ENCODE measurements at regions not wholly inside any gene's neighbourhood (a gene's known extent, or its start where the extent isn't known, plus 50 kb on each side); places are given as distances from the start of the nearest gene placed in this dataset.

- Histone ChIP-seq H3K27me3 (replicated peaks in 1 of 2; ENCODE audit: control insufficient read depth in 2 of 2, insufficient read depth in 2 of 2, low read length in 1 of 2) (peaks cover 3 to 4% of the 10 kb centered on the region in 2 experiments; a peak in 3 of 4 replicates), H2AFZ (ENCODE audit: control insufficient read depth, low read depth, low read length) (no peak overlapping the region), H3K4me1 (ENCODE audit: control insufficient read depth, insufficient read depth, low read length) (no peaks in the 10 kb centered on the region), H3K9me3 (replicated peaks; ENCODE audit: control insufficient read depth, insufficient read depth, low read length) (no peaks in the 10 kb centered on the region), H3K4me3 (no peak overlapping the region), H4K20me1 (ENCODE audit: control insufficient read depth, insufficient read depth) (no peaks in the 10 kb centered on the region), H3K4me2 (ENCODE audit: control insufficient read depth, insufficient read depth) (no peak overlapping the region), H3K79me2 (ENCODE audit: control insufficient read depth, insufficient read depth, low read length) (no peaks in the 10 kb centered on the region), H3K36me3 (ENCODE audit: control insufficient read depth in 2 of 2, insufficient read depth in 2 of 2, low read length in 1 of 2) (no peaks in the 10 kb centered on the region), H3K27ac (ENCODE audit: control insufficient read depth, insufficient read depth) (no peak overlapping the region), H3K9ac (ENCODE audit: control insufficient read depth, insufficient read depth, low read length) (no peak overlapping the region)
- ChIA-PET SMC1A (ENCODE audit: uncharacterized antibody, unreplicated experiment) (no interaction called here), RAD21 (ENCODE audit: unreplicated experiment) (no interaction called here), CTCF (no interaction called here), POLR2A (no interaction called here)
- intact Hi-C loops (cut with micrococcal nuclease; ENCODE audit: unreplicated experiment) (no loop called here), in situ Hi-C loops (cut with MboI) (no loop called here)
- ATAC-seq (no peak), DNase-seq (ENCODE audit: low read depth, low spot score) (no peak), FAIRE-seq (no peak)
- 55% methylated on average over 16 of the region's 16 CpGs for WGBS (ENCODE audit: insufficient coverage, insufficient replicate concordance, low lambda C conversion rate, missing lambda C conversion rate)
- BruUV-seq (replicated peaks): no TSS peak
- TF ChIP-seq MLLT1 (IDR thresholded peaks at IDR 0.05): no peak
- no peak for TF ChIP-seq ZNF24 (IDR thresholded peaks at IDR 0.05)
- no peak for TF ChIP-seq STAT1 (conservative IDR thresholded peaks at IDR 0.05)
- no peak for TF ChIP-seq ZBTB4 (CRISPR knock-in tag; IDR thresholded peaks at IDR 0.05)
- TF ChIP-seq E4F1 (IDR thresholded peaks at IDR 0.05; ENCODE audit: borderline replicate concordance, partially characterized antibody): no peak
- no peak for TF ChIP-seq BCLAF1 (IDR thresholded peaks at IDR 0.05)
- no peak for TF ChIP-seq ETV6 (conservative IDR thresholded peaks at IDR 0.05 in 1 of 2, IDR thresholded peaks at IDR 0.05 in 1 of 2; ENCODE audit: borderline replicate concordance in 1 of 2, low read depth in 1 of 2)
- TF ChIP-seq ZBED1 (IDR thresholded peaks at IDR 0.05; ENCODE audit: borderline replicate concordance): no peak
- TF ChIP-seq PML (IDR thresholded peaks at IDR 0.05; ENCODE audit: low read length): no peak
These were observed 98.7 kb upstream of the CCL2 start for GRCh38 chr17:34156401-34156740.

All from GM12878 (cell line).